ENCODE measurements at regions not wholly inside any gene's neighbourhood (a gene's known extent, or its start where the extent isn't known, plus 50 kb on each side); places are given as distances from the start of the nearest gene placed in this dataset.
"Not testable (repeated sequence)": the region's sequence is repeated elsewhere in the genome, so short reads cannot be mapped to it uniquely, and the experiment has no call there.

DNA sequence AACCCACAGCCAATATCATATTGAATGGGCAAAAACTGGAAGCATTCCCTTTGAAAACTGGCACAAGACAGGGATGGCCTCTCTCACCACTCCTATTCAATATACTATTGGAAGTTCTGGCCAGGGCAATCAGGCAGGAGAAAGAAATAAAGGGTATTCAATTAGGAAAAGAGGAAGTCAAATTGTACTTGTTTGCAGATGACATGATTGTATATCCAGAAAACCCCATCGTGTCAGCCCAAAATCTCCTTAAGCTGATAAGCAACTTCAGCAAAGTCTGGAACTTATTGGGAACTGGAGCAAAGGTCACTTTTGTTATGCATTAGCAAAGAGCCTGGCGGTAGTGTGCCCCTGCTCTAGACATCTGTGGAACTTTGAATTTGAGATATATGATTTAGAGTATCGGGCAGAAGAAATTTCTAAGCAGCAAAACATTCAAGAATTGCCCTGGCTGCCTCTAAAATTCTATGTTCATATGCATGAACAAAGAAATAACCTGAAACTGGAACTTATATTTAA lies 53.4 kb upstream of the PSMA1 start:
- BruUV-seq (replicated peaks); CTCF ChIA-PET: not testable (repeated sequence)

DNA sequence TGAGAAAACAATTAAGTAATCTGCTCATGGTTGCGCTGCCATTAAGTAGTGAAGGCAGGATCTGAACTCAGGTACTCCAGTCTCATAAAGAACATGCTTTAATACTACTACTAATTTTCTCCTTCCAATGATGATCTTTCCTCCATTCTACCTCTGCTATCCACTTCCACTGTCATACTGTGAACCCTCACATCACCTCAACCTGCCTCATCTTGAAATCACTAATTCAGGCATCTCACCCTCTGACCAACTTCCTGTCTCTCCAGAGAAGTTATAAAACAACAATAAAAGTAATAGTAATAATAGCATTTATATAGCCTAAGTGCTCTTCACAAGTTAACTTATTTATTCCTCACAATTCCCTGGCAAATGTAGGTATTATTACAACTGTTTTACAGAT lies 57.1 kb upstream of the PSMA1 start:
- CTCF ChIA-PET, result no interaction called here
- no TSS peak for BruUV-seq (replicated peaks)
- H3K9me3 ChIP-seq (ENCODE audit: low read depth, low read length, poor library complexity, severe bottlenecking), result no peaks in the 10 kb centered on the region
- intact Hi-C loops (cut with micrococcal nuclease; ENCODE audit: unreplicated experiment), result no loop called here
- POLR2A ChIA-PET (ENCODE audit: low non-redundant PET), result no interaction called here
- no peak overlapping the region for H3K27ac ChIP-seq (ENCODE audit: low read depth, low read length, poor library complexity, severe bottlenecking)
- no peak for TF ChIP-seq EZH2 (IDR thresholded peaks at IDR 0.05; ENCODE audit: borderline replicate concordance, low read depth, low read length, poor library complexity, severe bottlenecking)
- TF ChIP-seq, protein P1, sequence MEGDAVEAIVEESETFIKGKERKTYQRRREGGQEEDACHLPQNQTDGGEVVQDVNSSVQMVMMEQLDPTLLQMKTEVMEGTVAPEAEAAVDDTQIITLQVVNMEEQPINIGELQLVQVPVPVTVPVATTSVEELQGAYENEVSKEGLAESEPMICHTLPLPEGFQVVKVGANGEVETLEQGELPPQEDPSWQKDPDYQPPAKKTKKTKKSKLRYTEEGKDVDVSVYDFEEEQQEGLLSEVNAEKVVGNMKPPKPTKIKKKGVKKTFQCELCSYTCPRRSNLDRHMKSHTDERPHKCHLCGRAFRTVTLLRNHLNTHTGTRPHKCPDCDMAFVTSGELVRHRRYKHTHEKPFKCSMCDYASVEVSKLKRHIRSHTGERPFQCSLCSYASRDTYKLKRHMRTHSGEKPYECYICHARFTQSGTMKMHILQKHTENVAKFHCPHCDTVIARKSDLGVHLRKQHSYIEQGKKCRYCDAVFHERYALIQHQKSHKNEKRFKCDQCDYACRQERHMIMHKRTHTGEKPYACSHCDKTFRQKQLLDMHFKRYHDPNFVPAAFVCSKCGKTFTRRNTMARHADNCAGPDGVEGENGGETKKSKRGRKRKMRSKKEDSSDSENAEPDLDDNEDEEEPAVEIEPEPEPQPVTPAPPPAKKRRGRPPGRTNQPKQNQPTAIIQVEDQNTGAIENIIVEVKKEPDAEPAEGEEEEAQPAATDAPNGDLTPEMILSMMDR (conservative IDR thresholded peaks at IDR 0.05; ENCODE audit: low read depth, low read length), result no peak
- H3K4me1 ChIP-seq (ENCODE audit: insufficient read depth, low read length, poor library complexity, severe bottlenecking), result no peaks in the 10 kb centered on the region
- DNase-seq (ENCODE audit: low spot score), result no peak
- no peak overlapping the region for H3K4me3 ChIP-seq (ENCODE audit: low read depth, low read length, poor library complexity, severe bottlenecking)
- H3K27me3 ChIP-seq (replicated peaks; ENCODE audit: insufficient read depth, low read depth, low read length, poor library complexity), result no peaks in the 10 kb centered on the region
- H3K36me3 ChIP-seq (ENCODE audit: insufficient read depth, low read length, poor library complexity, severe bottlenecking), result no peaks in the 10 kb centered on the region

More for the DNA sequence above, 53.4 kb upstream of the PSMA1 start:
- H3K27me3 ChIP-seq (replicated peaks; ENCODE audit: insufficient read depth, low read depth, low read length, poor library complexity); intact Hi-C loops (cut with micrococcal nuclease; ENCODE audit: unreplicated experiment); H3K9me3 ChIP-seq (ENCODE audit: low read depth, low read length, poor library complexity, severe bottlenecking); H3K4me3 ChIP-seq (ENCODE audit: low read depth, low read length, poor library complexity, severe bottlenecking); H3K4me1 ChIP-seq (ENCODE audit: insufficient read depth, low read length, poor library complexity, severe bottlenecking); DNase-seq (ENCODE audit: low spot score); POLR2A ChIA-PET (ENCODE audit: low non-redundant PET); H3K27ac ChIP-seq (ENCODE audit: low read depth, low read length, poor library complexity, severe bottlenecking); H3K36me3 ChIP-seq (ENCODE audit: insufficient read depth, low read length, poor library complexity, severe bottlenecking): not testable (repeated sequence)

GRCh38 chr11:14577835-14578529 lies 57.8 kb upstream of the PSMA1 start:
- intact Hi-C loops (cut with micrococcal nuclease; ENCODE audit: unreplicated experiment), result no loop called here
- no peaks in the 10 kb centered on the region for H3K27me3 ChIP-seq (replicated peaks; ENCODE audit: insufficient read depth, low read depth, low read length, poor library complexity)
- POLR2A ChIA-PET (ENCODE audit: low non-redundant PET), result no interaction called here
- no peak for DNase-seq (ENCODE audit: low spot score)
- H3K27ac ChIP-seq (ENCODE audit: low read depth, low read length, poor library complexity, severe bottlenecking), result no peak overlapping the region
- H3K4me1 ChIP-seq (ENCODE audit: insufficient read depth, low read length, poor library complexity, severe bottlenecking), result no peaks in the 10 kb centered on the region
- TF ChIP-seq EZH2 (IDR thresholded peaks at IDR 0.05; ENCODE audit: borderline replicate concordance, low read depth, low read length, poor library complexity, severe bottlenecking), result no peak
- TF ChIP-seq, protein P1 (conservative IDR thresholded peaks at IDR 0.05; ENCODE audit: low read depth, low read length), result no peak
- no peaks in the 10 kb centered on the region for H3K36me3 ChIP-seq (ENCODE audit: insufficient read depth, low read length, poor library complexity, severe bottlenecking)
- no peak overlapping the region for H3K4me3 ChIP-seq (ENCODE audit: low read depth, low read length, poor library complexity, severe bottlenecking)
- H3K9me3 ChIP-seq (ENCODE audit: low read depth, low read length, poor library complexity, severe bottlenecking), result no peaks in the 10 kb centered on the region
- no TSS peak for BruUV-seq (replicated peaks)
- CTCF ChIA-PET, result no interaction called here

- Histone ChIP-seq H3K27ac (ENCODE audit: low read depth, low read length, poor library complexity, severe bottlenecking) (no peak overlapping the region), H3K4me1 (ENCODE audit: insufficient read depth, low read length, poor library complexity, severe bottlenecking) (no peaks in the 10 kb centered on the region), H3K36me3 (ENCODE audit: insufficient read depth, low read length, poor library complexity, severe bottlenecking) (no peaks in the 10 kb centered on the region), H3K27me3 (replicated peaks; ENCODE audit: insufficient read depth, low read depth, low read length, poor library complexity) (no peaks in the 10 kb centered on the region), H3K9me3 (ENCODE audit: low read depth, low read length, poor library complexity, severe bottlenecking) (no peaks in the 10 kb centered on the region), H3K4me3 (ENCODE audit: low read depth, low read length, poor library complexity, severe bottlenecking) (no peak overlapping the region)
- ChIA-PET CTCF (no interaction called here), POLR2A (ENCODE audit: low non-redundant PET) (no interaction called here)
- intact Hi-C loops (cut with micrococcal nuclease; ENCODE audit: unreplicated experiment), result no loop called here
- TF ChIP-seq, protein P1 (conservative IDR thresholded peaks at IDR 0.05; ENCODE audit: low read depth, low read length), result no peak
- TF ChIP-seq EZH2 (IDR thresholded peaks at IDR 0.05; ENCODE audit: borderline replicate concordance, low read depth, low read length, poor library complexity, severe bottlenecking), result no peak
- no TSS peak for BruUV-seq (replicated peaks)
- DNase-seq (ENCODE audit: low spot score), result peak; percentile 28
Measured at GRCh38 chr11:14578541-14578956, 58.4 kb upstream of the PSMA1 start.
